ENCODE measurements at regions not wholly inside any gene's neighbourhood (a gene's known extent, or its start where the extent isn't known, plus 50 kb on each side); places are given as distances from the start of the nearest gene placed in this dataset.
"Not testable (repeated sequence)": the region's sequence is repeated elsewhere in the genome, so short reads cannot be mapped to it uniquely, and the experiment has no call there.

- DNase-seq (no peak), ATAC-seq (ENCODE audit: poor library complexity) (no peak)
- intact Hi-C loops (cut with DNase I) = no loop called here
These were observed 239.2 kb downstream of the ADGRD1 start for GRCh38 chr12:131192951-131193350.

DNA sequence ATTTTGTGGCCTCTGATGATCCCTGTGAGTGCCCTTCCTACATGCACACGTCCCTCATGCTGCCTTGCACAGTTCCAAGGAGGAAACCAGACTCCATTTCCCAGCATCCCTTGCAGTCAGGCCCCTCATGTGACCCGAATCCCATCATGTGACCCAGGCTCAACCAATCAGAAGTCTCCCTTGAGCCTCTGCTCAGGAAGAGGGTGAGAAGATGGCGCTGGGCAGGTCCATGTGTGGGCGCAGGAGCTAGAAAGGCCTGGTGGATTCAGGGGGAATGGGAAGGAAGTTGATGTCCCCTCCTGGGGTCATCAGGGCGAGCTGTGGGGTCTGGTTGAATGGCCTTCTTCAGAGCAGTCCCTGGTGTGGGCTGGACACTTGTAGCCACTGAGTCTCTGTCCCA, 240.5 kb downstream of the ADGRD1 start:
- DNase-seq (no peak), ATAC-seq (ENCODE audit: poor library complexity) (no peak)
- intact Hi-C loops (cut with DNase I) = no loop called here

- DNase-seq = no peak
- intact Hi-C loops (cut with DNase I) = no loop called here
- ATAC-seq (ENCODE audit: poor library complexity) = no peak
These were observed 242.1 kb downstream of the ADGRD1 start for GRCh38 chr12:131195796-131196195.

DNA sequence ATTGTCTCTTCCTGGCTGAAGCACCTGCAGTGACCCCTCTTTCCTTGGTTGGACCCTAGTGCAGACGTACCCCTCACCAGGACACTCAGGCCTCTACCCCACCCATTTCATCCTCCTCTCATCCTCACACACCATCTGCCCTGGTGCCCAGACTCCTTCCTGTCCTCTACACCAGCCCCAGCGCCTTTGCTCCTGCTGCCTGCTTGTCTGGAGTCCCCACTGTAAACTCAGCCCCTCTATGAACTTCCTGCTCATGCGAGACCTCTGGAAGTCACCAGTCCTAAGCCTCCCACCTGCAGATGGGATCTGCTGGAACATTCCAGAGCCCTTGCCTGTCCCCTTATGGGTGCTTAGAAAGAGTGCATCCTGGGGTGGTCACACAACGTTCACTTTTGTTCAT, 242.5 kb downstream of the ADGRD1 start:
- DNase-seq (no peak), ATAC-seq (ENCODE audit: poor library complexity) (no peak)
- intact Hi-C loops (cut with DNase I) = no loop called here

- intact Hi-C loops (cut with DNase I) = no loop called here
- ATAC-seq (ENCODE audit: poor library complexity) (no peak), DNase-seq (no peak)
These were observed 243.8 kb downstream of the ADGRD1 start for GRCh38 chr12:131197490-131197889.

DNA sequence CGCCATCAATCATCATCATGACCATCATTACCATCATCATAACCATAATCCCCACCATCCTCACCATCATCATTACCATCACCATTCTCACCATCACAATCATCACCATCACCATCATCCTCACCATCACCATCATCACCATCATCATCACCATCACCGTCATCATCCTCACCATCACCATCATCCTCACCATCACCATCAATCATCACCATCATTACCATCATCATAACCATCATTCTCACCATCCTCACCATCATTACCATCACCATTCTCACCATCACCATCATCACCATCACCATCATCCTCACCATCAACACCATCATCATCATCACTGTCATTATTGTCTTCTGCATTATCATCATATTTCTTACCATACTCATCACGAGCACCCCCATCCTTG, 245.5 kb downstream of the ADGRD1 start:
- DNase-seq (no peak), ATAC-seq (ENCODE audit: poor library complexity) (no peak)
- intact Hi-C loops (cut with DNase I) = no loop called here

DNA sequence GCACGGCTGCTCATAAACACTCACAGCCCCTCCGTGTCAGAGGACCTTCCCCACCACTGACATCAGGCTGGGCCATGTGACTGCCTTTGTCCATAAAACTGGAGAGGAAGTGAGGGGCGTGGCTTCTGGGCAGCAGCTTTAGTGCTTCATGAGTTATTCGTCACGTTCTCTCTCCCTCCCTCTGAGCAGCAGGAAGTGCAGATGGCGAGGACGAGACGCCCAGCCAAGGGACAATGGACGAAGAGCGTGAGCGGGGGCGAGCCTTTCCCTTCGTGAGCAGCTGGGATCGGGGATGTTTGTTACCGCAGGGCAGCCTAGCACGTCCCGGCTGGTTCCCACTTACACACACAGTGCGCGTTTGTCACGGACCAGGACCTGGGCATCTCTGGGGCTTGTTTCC, 248.2 kb downstream of the ADGRD1 start:
- ATAC-seq (ENCODE audit: poor library complexity); intact Hi-C loops (cut with DNase I); DNase-seq: not testable (repeated sequence)

DNA sequence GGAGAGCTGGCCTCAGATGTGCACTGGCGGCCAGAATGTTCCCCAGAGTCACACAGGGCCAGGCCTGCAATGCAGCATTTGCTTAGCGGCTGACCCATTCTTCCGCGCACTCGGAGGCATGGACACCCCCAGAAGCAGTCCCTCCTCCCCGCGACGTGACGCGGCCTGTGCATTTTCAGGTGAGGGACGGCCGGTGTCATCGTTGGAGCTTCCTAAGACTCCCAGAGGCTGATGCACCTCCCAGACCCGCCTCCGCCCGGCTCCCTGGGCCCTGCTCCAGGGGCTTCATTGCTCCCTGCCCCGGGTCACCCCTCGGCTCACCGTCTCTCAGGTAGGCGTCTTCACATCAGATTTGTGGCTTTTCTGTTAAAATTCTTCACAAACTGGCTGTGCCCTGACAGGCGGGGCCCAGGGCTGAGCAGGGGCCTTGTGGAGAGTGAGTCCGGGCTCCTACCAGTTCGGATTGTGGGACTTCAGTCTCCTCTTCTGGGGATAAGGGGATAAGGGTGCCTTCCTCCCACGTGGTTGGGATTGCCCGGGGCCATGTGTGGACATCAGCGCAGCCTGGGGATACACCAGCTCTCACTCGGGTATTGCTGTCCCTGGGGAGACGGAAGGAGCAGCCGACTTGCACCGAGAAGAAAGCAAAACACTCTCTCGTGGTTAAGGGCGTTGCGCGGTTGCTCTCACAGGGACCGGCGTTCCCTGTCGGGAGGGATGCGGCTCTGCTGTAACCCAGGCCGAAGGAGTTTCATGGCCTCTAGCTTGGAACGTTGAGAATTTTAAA, 249.1 kb downstream of the ADGRD1 start:
- ATAC-seq (ENCODE audit: poor library complexity) = no peak
- intact Hi-C loops (cut with DNase I) = no loop called here
- DNase-seq = no peak

- ATAC-seq (ENCODE audit: poor library complexity) = no peak
- intact Hi-C loops (cut with DNase I) = no loop called here
These were observed 250.1 kb downstream of the ADGRD1 start for GRCh38 chr12:131203666-131204415.

GRCh38 chr12:131204416-131205274, 250.9 kb downstream of the ADGRD1 start:
- intact Hi-C loops (cut with DNase I) = no loop called here
- ATAC-seq (ENCODE audit: poor library complexity) (no peak), DNase-seq (no peak)

More at GRCh38 chr12:131203666-131204415, 250.1 kb downstream of the ADGRD1 start:
- no peak for DNase-seq

- ATAC-seq (ENCODE audit: poor library complexity); intact Hi-C loops (cut with DNase I); DNase-seq: not testable (repeated sequence)
These were observed 251.7 kb downstream of the ADGRD1 start for GRCh38 chr12:131205275-131205933.

DNA sequence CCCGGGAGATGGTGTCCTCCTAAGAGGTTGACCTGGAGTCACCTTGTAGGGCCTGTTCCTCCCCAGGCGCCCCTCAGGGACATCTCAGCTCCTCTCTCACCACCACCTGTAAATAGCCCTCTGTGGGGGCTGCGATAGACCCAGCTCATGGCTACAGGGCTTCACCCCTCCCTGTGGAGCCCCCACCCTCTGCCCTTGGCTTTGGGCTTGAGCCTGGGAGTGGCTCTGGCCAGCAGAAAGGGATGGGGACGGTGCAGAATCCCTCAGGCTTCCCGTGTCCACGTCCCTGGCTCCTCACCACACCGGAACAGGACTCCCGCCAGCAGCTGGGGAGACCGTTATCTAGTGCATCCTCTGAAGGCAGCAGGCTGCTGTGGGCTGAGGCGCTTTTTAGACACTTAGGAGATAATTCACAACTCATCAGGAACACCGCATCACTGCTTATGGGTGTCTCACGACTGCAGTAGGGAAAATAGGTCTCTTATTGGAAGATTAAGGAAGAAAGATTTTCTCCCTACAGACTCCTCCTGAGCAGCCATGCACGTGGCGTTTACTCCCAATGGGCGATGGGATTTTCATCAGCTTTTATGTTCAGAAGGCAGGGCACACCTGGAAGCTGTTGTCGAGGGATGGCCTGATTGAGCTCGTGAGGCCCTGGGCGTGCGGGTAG, 253.1 kb downstream of the ADGRD1 start:
- DNase-seq; ATAC-seq (ENCODE audit: poor library complexity); intact Hi-C loops (cut with DNase I): not testable (repeated sequence)

GRCh38 chr12:131207300-131207660, 253.6 kb downstream of the ADGRD1 start:
- ATAC-seq (ENCODE audit: poor library complexity); intact Hi-C loops (cut with DNase I); DNase-seq: not testable (repeated sequence)

DNA sequence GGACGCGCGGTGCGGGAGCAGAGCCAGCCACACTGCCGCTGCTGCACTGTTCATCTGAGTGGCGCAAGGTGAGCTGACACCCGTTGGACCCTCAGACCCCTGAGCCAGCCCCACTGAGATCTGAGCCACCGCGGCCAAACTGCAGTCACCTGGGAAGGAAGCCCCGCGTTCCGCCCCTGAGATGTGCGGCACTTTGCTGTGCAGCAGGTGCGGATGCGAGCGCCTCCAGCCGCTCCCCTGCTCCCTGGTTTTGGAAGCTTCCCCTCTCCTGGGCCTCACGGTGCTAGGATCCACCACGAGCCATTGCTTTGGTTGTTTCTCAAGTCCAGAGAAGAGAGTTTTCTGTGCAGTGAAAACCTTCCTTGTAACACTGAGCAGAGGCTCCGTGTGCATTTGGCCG, 254.1 kb downstream of the ADGRD1 start:
- DNase-seq; ATAC-seq (ENCODE audit: poor library complexity); intact Hi-C loops (cut with DNase I): not testable (repeated sequence)

DNA sequence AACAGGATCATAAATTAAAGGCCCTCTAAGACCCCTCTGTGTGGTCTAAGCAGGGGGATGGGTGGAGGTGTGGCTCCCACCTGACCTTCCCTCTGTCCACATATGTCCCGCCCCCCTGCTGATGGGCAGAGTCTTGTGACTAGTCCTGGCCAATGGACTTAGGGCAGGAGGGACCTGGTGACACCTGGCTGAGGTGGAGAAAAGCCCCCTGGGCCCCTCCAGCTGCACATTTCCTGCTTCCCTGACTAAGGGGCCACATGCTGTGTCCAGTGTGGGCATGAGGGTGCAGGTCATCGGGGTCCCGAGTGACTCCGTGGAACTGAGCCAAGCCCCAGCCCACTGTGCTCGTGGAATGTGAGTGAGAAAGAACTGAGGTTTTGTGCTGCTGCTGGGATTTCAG, 254.7 kb downstream of the ADGRD1 start:
- no peak for ATAC-seq (ENCODE audit: poor library complexity)
- DNase-seq = no peak
- intact Hi-C loops (cut with DNase I) = no loop called here

- intact Hi-C loops (cut with DNase I) = no loop called here
- no peak for ATAC-seq (ENCODE audit: poor library complexity)
- no peak for DNase-seq
These were observed 255.7 kb downstream of the ADGRD1 start for GRCh38 chr12:131209082-131210070.
